Endodermal cell (in vitro differentiated cells): ENCODE measurements at regions not wholly inside any gene's neighbourhood (a gene's known extent, or its start where the extent isn't known, plus 50 kb on each side); places are given as distances from the start of the nearest gene placed in this dataset.

ENCODE experiments used
- DNase-seq: peaks from one replicate; pipeline ENCODE4 v3.0.0-alpha.2; 2017
- H3K27ac ChIP-seq: 2 replicates; pipeline ENCODE4 v1.5.1; 2013; ENCODE audit warnings: mild to moderate bottlenecking, low read depth, low read length, moderate library complexity
- H3K27me3 ChIP-seq: 2 replicates; pipeline ENCODE4 v1.6.1; 2013; ENCODE audit warnings: mild to moderate bottlenecking, low read length, moderate library complexity; ENCODE audit not compliant: insufficient read depth, control insufficient read depth, poor library complexity, severe bottlenecking
- H3K36me3 ChIP-seq: 2 replicates; pipeline ENCODE4 v1.7.0; 2013; ENCODE audit warnings: mild to moderate bottlenecking, low read length, moderate library complexity; ENCODE audit not compliant: control insufficient read depth, insufficient read depth
- H3K4me1 ChIP-seq: one replicate; pipeline ENCODE4 v1.7.0; 2013; ENCODE audit warnings: low read length; ENCODE audit not compliant: control insufficient read depth, insufficient read depth
- H3K4me3 ChIP-seq: 2 replicates; pipeline ENCODE4 v1.5.1; 2013; ENCODE audit warnings: mild to moderate bottlenecking, low read length, moderate library complexity
- H3K9ac ChIP-seq: 2 replicates; pipeline ENCODE4 v1.6.1; 2013; ENCODE audit warnings: mild to moderate bottlenecking, low read length, moderate library complexity; ENCODE audit not compliant: poor library complexity, severe bottlenecking; ENCODE audit errors: extremely low read depth
- H3K9me3 ChIP-seq: 2 replicates; pipeline ENCODE4 v1.6.1; 2013; ENCODE audit warnings: mild to moderate bottlenecking, low read length, moderate library complexity; ENCODE audit not compliant: control insufficient read depth
- H3K27ac Mint-ChIP-seq: 2 replicates; pipeline ENCODE4 v1.8.0; 2020; ENCODE audit warnings: mixed read lengths
- H3K27me3 Mint-ChIP-seq: 2 replicates; pipeline ENCODE4 v1.8.0; 2021; ENCODE audit warnings: mild to moderate bottlenecking, mixed read lengths; ENCODE audit not compliant: insufficient read depth
- H3K36me3 Mint-ChIP-seq: 2 replicates; pipeline ENCODE4 v1.8.0; 2020; ENCODE audit warnings: low read depth, mixed read lengths
- H3K4me1 Mint-ChIP-seq: 2 replicates; pipeline ENCODE4 v1.8.0; 2020; ENCODE audit warnings: mixed read lengths
- H3K4me3 Mint-ChIP-seq: 2 replicates; pipeline ENCODE4 v1.8.0; 2020; ENCODE audit warnings: mild to moderate bottlenecking, moderate library complexity, mixed read lengths
- H3K9me3 Mint-ChIP-seq: 2 replicates; pipeline ENCODE4 v1.8.0; 2020; ENCODE audit warnings: mild to moderate bottlenecking, mixed read lengths
- CTCF ChIP-seq: fragments of 200-600 bp; sonication (generic); conservative IDR thresholded peaks from 2 replicates; pipeline ENCODE4 v1.5.0; 2021; ENCODE audit warnings: antibody characterized with exemption, mild to moderate bottlenecking
- WGBS, 2 experiments: methylation state at CpG; one replicate each; pipeline versions ENCODE4 v1.1.5 to v1.1.7; 2013; ENCODE audit warnings: missing lambda C conversion rate in 2 of 2, mixed read lengths in 1 of 2; ENCODE audit not compliant: insufficient coverage in 1 of 2, insufficient read length in 1 of 2; 5-methylcytosine and 5-hydroxymethylcytosine counted together

- no peak for DNase-seq
- Mint-ChIP-seq H3K4me3 (no peak overlapping the region), H3K27me3 (peaks cover 4% of the 10 kb centered on the region), H3K9me3 (no peaks in the 10 kb centered on the region), H3K4me1 (peaks cover 3% of the 10 kb centered on the region), H3K36me3 (no peaks in the 10 kb centered on the region), H3K27ac (no peak overlapping the region)
- Histone ChIP-seq H3K9ac (no peak overlapping the region), H3K4me1 (peaks cover 7% of the 10 kb centered on the region), H3K9me3 (no peaks in the 10 kb centered on the region), H3K4me3 (no peak overlapping the region), H3K27me3 (no peaks in the 10 kb centered on the region), H3K27ac (no peak overlapping the region), H3K36me3 (no peaks in the 10 kb centered on the region)
- TF ChIP-seq CTCF = no peak
- WGBS, 2 experiments = 91% methylated on average over 1 to 3 of the region's 3 CpGs
Measured at GRCh38 chr16:48997946-48998345, 283.7 kb downstream of the CBLN1 start.

GRCh38 chr16:48997081-48997615 is 284.5 kb downstream of the CBLN1 start:
- Mint-ChIP-seq H3K27ac (no peak overlapping the region), H3K4me1 (peaks cover 3% of the 10 kb centered on the region), H3K4me3 (no peak overlapping the region), H3K27me3 (peaks cover 4% of the 10 kb centered on the region), H3K9me3 (no peaks in the 10 kb centered on the region), H3K36me3 (no peaks in the 10 kb centered on the region)
- Histone ChIP-seq H3K27ac (no peak overlapping the region), H3K4me1 (peaks cover 7% of the 10 kb centered on the region), H3K36me3 (no peaks in the 10 kb centered on the region), H3K9ac (no peak overlapping the region), H3K9me3 (no peaks in the 10 kb centered on the region), H3K27me3 (no peaks in the 10 kb centered on the region), H3K4me3 (no peak overlapping the region)
- 91 to 96% methylated on average over 7 to 8 of the region's 8 CpGs for WGBS, 2 experiments
- no peak for TF ChIP-seq CTCF
- DNase-seq = no peak

GRCh38 chr16:48978501-48978900 is 303.1 kb downstream of the CBLN1 start:
- no peak overlapping the region for H3K4me3 Mint-ChIP-seq
- no peak for TF ChIP-seq CTCF
- Histone ChIP-seq H3K4me3 (no peak overlapping the region), H3K9me3 (no peaks in the 10 kb centered on the region), H3K27ac (no peak overlapping the region), H3K4me1 (no peaks in the 10 kb centered on the region), H3K27me3 (no peaks in the 10 kb centered on the region), H3K9ac (no peak overlapping the region), H3K36me3 (no peaks in the 10 kb centered on the region)
- no peak for DNase-seq
- H3K9me3 Mint-ChIP-seq = peaks cover 3% of the 10 kb centered on the region
- 95 to 100% methylated on average over 2 of the region's 2 CpGs for WGBS, 2 experiments
- no peaks in the 10 kb centered on the region for H3K36me3 Mint-ChIP-seq
- no peaks in the 10 kb centered on the region for H3K4me1 Mint-ChIP-seq
- no peak overlapping the region for H3K27ac Mint-ChIP-seq
- H3K27me3 Mint-ChIP-seq = peaks cover 2% of the 10 kb centered on the region
